ENCODE measurements at regions not wholly inside any gene's neighbourhood (a gene's known extent, or its start where the extent isn't known, plus 50 kb on each side); places are given as distances from the start of the nearest gene placed in this dataset.
A peak's percentile ranks its signal among the peaks of the same experiment; 100 is the strongest.

DNA sequence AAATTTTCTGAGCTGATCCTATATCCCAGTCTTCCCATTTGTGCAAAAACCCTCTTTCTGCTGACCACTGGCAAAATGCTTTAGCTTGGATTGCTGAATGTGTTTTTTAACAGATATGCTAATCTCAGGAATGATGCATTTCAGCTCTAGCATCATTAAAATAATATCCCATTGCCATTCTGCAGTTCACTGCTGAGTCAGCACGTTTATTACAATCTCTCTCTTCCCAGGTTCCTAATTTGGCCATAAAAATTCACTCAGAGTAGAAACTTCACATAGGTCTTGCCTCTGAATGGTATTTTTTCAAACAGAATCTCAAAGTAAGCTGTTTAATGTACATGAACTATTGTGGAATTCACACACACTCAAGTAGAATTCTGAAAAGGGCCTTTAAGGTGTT, 509.6 kb upstream of the SUCLG2 start:
- 0 to 80% (median 50%) methylated on average over 1 of the region's 1 CpG; no CpG with 5 or more reads in 3 of the 10 experiments for WGBS, 10 experiments
- H3K4me1 ChIP-seq (replicated peaks in 1 of 2) = no peaks in the 10 kb centered on the region
- no peak overlapping the region for H3K4me3 ChIP-seq
- no peak overlapping the region for H3K27ac ChIP-seq
- in situ Hi-C loops (cut with MboI; ENCODE audit: low pct_unique_long_range_greater_than_20kb in 2 of 9, low sequenced_read_pairs in 9 of 9, unreplicated experiment in 9 of 9) = no loop called here
- ATAC-seq (replicated peaks in 6 of 8) = no peak

DNA sequence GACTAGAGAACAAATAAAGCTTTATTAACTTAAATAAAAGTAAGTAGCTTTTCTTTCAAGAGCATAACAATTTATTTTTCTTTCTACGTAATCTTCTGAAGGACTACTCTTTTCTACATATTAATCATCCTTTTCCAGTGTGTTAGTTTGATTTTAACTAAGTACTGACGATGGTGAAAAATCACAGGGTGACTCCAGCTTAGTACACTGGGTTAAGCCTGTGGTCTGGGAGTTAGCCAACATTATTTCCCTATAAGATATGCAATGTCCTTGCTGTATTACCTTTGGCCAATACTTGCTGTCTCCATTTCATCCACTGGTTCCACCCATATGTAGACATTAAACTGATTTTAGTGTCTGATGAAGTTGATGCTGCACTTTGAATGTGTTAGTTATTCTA, 508.6 kb upstream of the SUCLG2 start:
- Histone ChIP-seq H3K4me3 (no peak overlapping the region), H3K4me1 (replicated peaks in 1 of 2) (no peaks in the 10 kb centered on the region), H3K27ac (no peak overlapping the region)
- in situ Hi-C loops (cut with MboI; ENCODE audit: low pct_unique_long_range_greater_than_20kb in 2 of 9, low sequenced_read_pairs in 9 of 9, unreplicated experiment in 9 of 9) = no loop called here
- no peak for ATAC-seq (replicated peaks in 6 of 8)
- 0 to 88% (median 64%) methylated on average over 1 to 2 of the region's 2 CpGs for WGBS, 10 experiments

DNA sequence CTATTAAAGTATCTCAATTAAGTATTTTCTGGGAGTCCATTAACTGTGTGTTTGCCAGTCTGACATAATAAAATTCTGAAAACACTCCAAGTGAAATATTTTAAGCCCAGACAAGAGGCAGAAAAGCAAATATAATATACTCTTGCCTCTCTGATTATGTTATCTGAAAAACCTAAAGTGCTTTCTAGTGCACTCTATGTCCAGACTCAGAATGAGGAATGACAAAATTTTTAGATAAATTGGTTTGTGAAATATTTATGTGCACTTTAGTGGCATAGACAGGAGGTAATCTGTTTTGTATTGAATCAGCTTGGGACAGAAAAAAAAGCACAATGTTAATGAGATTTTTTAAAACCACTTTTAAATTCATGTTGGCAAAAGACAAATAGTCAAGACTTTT, 508.2 kb upstream of the SUCLG2 start:
- Histone ChIP-seq H3K4me1 (replicated peaks in 1 of 2) (no peaks in the 10 kb centered on the region), H3K4me3 (no peak overlapping the region), H3K27ac (no peak overlapping the region)
- in situ Hi-C loops (cut with MboI; ENCODE audit: low pct_unique_long_range_greater_than_20kb in 2 of 9, low sequenced_read_pairs in 9 of 9, unreplicated experiment in 9 of 9) = no loop called here
- no peak for ATAC-seq (replicated peaks in 6 of 8)

DNA sequence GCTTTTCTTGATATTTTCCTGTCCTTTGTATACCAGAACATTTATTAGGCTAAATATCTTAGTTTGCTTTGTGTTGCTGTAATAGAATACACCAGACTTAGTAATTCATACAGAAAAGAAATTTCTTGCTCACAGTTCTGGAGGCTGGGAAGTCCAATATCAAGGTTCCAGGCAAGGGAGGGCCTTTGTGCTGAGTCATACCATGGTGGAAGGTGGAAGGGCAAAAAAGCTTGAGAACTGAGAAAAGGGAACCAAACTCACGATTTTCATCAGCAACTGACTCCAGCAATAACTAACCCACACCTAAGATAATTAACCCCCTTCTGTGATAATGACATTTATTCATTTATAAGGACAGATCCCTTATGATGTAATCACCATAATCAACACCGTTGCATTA, 496.9 kb upstream of the SUCLG2 start:
- Histone ChIP-seq H3K4me3 (no peak overlapping the region), H3K4me1 (replicated peaks in 1 of 2) (no peaks in the 10 kb centered on the region), H3K27ac (no peak overlapping the region)
- in situ Hi-C loops (cut with MboI; ENCODE audit: low pct_unique_long_range_greater_than_20kb in 2 of 9, low sequenced_read_pairs in 9 of 9, unreplicated experiment in 9 of 9) = no loop called here
- no peak for ATAC-seq (replicated peaks in 6 of 8)
- 0 to 90% (median 40%) methylated on average over 1 to 2 of the region's 2 CpGs; no CpG with 5 or more reads in 3 of the 10 experiments for WGBS, 10 experiments

DNA sequence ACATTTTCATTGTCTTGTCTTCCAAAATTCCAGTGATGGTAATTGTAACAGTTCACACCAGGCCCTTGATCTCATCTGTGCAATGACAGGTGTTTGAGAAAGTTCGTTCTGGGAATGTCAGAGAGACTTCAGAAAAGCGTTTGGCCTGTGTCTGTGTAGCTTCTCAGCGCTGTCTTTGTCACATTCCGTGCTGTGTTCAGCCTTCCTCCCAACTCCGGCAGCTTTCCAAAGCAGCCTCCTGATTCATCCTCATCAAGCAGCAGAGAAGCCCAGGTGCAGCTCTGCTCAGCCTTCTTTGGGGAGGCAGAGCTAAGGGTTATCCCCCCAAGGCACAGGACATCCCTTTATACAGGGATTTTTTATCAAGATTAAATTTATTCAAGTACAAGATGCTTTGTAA, 494.0 kb upstream of the SUCLG2 start:
- in situ Hi-C loops (cut with MboI; ENCODE audit: low pct_unique_long_range_greater_than_20kb in 2 of 9, low sequenced_read_pairs in 9 of 9, unreplicated experiment in 9 of 9) = no loop called here
- 14 to 78% (median 64%) methylated on average over 1 to 5 of the region's 5 CpGs; no CpG with 5 or more reads in 3 of the 10 experiments for WGBS, 10 experiments
- Histone ChIP-seq H3K27ac (no peak overlapping the region), H3K4me3 (no peak overlapping the region), H3K4me1 (replicated peaks in 1 of 2) (no peaks in the 10 kb centered on the region)
- no peak for ATAC-seq (replicated peaks in 6 of 8)

DNA sequence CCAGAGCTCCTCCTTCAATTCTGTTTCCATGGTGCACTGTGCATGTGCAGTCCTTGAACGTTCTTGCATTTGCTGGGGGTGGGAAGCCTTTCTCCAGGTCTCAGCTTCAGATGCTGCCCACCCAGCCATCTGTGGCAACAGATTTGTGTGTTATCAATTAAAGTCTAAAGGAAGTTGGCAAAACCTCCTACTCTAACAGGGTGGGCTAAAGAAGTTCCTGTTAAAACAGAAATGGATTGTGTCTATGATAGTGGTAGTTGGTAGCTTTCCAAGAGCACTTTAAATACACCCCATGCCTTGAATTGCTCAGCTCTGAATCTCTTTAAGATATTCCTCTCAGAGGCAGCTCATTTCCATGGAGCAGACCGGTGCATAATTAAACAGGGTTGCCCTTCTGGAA, 488.0 kb upstream of the SUCLG2 start:
- peak in 3 of 8 experiments; percentile 15 to 58 (median 48) for ATAC-seq (replicated peaks in 6 of 8)
- in situ Hi-C loops (cut with MboI; ENCODE audit: low pct_unique_long_range_greater_than_20kb in 2 of 9, low sequenced_read_pairs in 9 of 9, unreplicated experiment in 9 of 9) = no loop called here
- WGBS, 10 experiments = 0 to 92% (median 33%) methylated on average over 1 to 2 of the region's 2 CpGs; no CpG with 5 or more reads in 3 of the 10 experiments
- H3K27ac ChIP-seq = no peak overlapping the region
- no peak overlapping the region for H3K4me3 ChIP-seq
- no peaks in the 10 kb centered on the region for H3K4me1 ChIP-seq (replicated peaks in 1 of 2)

DNA sequence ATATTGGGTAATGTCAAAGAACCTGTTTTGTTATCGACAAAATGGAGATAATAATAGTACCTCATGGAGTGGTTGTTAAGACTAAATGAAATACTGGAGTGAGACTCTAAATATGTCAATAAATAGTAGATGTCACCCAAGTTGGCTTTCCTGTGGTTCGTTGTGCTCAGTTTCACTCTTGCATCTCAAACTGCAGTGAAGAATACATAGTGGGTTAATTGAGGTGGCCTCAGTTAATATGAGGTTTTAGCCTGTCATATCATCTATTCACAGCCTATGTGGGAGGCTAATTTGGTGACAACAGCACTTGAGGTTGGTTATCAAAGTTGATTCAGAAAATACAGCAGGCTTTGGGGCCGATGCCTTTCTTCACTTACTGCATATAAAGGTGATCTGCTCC, 485.5 kb upstream of the SUCLG2 start:
- Histone ChIP-seq H3K4me3 (no peak overlapping the region), H3K4me1 (replicated peaks in 1 of 2) (peaks cover 0 to 6% of the 10 kb centered on the region in 2 donors), H3K27ac (no peak overlapping the region)
- 0 to 100% (median 89%) methylated on average over 1 to 3 of the region's 3 CpGs; no CpG with 5 or more reads in 2 of the 10 experiments for WGBS, 10 experiments
- no peak for ATAC-seq (replicated peaks in 6 of 8)
- in situ Hi-C loops (cut with MboI; ENCODE audit: low pct_unique_long_range_greater_than_20kb in 2 of 9, low sequenced_read_pairs in 9 of 9, unreplicated experiment in 9 of 9) = no loop called here

DNA sequence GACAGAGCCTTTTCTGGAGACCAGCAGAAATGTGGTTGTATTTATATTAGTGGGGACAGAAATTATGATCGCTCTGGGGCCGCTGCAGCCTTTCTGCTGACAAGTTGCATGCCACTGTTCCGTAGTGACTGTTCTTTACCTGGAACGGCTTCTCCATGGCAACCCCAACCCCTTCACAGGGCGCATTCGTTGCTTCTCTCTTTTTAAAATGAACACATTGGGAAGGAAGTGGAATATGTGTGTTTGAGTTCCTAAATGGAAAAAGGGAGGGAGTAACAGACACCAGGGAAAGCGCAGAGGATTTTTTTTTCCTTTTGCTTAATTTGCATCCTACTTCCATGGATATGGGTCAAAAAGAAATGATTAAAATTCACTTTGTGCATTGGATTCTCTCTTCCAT, 482.0 kb upstream of the SUCLG2 start:
- H3K27ac ChIP-seq = no peak overlapping the region

DNA sequence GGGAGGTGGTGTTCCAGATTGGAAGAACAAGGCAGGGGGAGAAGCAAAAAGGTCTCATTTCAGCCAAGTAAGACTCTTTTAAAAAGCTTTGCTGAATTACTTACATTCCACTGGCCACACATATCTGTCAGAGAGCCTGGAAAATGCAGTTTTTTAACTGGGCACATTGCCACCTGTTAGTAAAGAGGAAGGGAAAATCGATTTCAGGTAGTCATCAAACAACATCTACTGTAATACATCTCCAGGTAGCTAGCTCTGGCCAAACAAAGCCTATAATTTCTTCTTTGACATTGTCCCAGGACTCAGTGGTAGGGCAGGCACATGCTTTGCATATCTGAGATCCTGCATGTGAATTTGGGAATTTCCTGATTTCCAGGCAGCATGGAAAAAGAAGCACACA, 480.7 kb upstream of the SUCLG2 start:
- ATAC-seq (replicated peaks in 6 of 8) = no peak
- 43 to 60% (median 60%) methylated on average over 1 of the region's 1 CpG; no CpG with 5 or more reads in 6 of the 10 experiments for WGBS, 10 experiments
- Histone ChIP-seq H3K27ac (no peak overlapping the region), H3K4me3 (no peak overlapping the region), H3K4me1 (replicated peaks in 1 of 2) (peaks cover 0 to 6% of the 10 kb centered on the region in 2 donors)
- in situ Hi-C loops (cut with MboI; ENCODE audit: low pct_unique_long_range_greater_than_20kb in 2 of 9, low sequenced_read_pairs in 9 of 9, unreplicated experiment in 9 of 9) = no loop called here

More for the DNA sequence above, 482.0 kb upstream of the SUCLG2 start:
- H3K4me3 ChIP-seq = no peak overlapping the region
- ATAC-seq (replicated peaks in 6 of 8) = no peak
- WGBS, 10 experiments = 0 to 73% (median 40%) methylated on average over 1 to 7 of the region's 7 CpGs; no CpG with 5 or more reads in 1 of the 10 experiments
- peaks cover 0 to 6% of the 10 kb centered on the region in 2 donors for H3K4me1 ChIP-seq (replicated peaks in 1 of 2)
- in situ Hi-C loops (cut with MboI; ENCODE audit: low pct_unique_long_range_greater_than_20kb in 2 of 9, low sequenced_read_pairs in 9 of 9, unreplicated experiment in 9 of 9) = no loop called here

DNA sequence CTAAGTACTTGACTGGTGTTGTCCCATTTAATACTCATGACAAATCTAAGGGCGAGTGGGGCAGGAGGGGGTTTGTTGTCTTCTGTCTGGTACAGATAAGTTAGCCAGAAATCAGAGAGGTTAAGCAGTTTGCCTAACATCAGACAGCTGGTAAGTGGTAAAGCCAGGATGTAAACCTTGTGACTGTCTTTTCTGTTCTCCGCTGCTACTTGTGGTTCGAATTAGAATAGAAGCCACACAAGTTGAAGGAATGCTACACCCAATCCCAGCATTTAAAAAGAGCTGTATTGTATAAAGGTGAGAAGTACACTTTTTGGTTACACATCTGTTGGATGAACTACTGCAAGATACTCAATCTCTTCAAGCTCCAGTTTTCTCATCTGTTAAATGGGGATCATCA, 474.7 kb upstream of the SUCLG2 start:
- Histone ChIP-seq H3K27ac (no peak overlapping the region), H3K4me1 (replicated peaks in 1 of 2) (no peaks in the 10 kb centered on the region), H3K4me3 (no peak overlapping the region)
- ATAC-seq (replicated peaks in 6 of 8) = no peak
- in situ Hi-C loops (cut with MboI; ENCODE audit: low pct_unique_long_range_greater_than_20kb in 2 of 9, low sequenced_read_pairs in 9 of 9, unreplicated experiment in 9 of 9) = no loop called here
- 0 to 89% (median 73%) methylated on average over 1 to 3 of the region's 3 CpGs; no CpG with 5 or more reads in 3 of the 10 experiments for WGBS, 10 experiments

DNA sequence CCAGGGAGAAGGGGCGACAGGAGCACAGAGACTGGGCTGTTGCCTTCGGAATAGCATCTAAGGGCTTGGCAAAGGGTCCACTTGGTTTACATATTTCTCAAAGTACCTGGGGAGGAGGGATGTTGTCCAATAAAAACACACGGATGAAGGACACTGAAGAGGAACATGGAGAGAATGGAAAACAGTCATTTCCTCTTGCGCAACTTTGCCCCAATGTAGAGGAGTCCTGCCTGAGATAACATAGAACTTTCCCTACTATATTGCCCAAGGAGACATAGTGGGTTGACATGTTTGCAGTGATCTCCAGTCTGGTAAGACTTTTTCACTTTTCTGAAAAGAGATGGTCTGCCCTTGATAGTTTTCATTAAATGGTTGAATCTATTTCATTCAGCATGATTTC, 468.8 kb upstream of the SUCLG2 start:
- in situ Hi-C loops (cut with MboI; ENCODE audit: low pct_unique_long_range_greater_than_20kb in 2 of 9, low sequenced_read_pairs in 9 of 9, unreplicated experiment in 9 of 9) = no loop called here
- ATAC-seq (replicated peaks in 6 of 8) = no peak
- Histone ChIP-seq H3K4me3 (no peak overlapping the region), H3K4me1 (replicated peaks in 1 of 2) (no peaks in the 10 kb centered on the region), H3K27ac (no peak overlapping the region)
- 0 to 100% (median 83%) methylated on average over 1 to 4 of the region's 4 CpGs; no CpG with 5 or more reads in 1 of the 10 experiments for WGBS, 10 experiments

DNA sequence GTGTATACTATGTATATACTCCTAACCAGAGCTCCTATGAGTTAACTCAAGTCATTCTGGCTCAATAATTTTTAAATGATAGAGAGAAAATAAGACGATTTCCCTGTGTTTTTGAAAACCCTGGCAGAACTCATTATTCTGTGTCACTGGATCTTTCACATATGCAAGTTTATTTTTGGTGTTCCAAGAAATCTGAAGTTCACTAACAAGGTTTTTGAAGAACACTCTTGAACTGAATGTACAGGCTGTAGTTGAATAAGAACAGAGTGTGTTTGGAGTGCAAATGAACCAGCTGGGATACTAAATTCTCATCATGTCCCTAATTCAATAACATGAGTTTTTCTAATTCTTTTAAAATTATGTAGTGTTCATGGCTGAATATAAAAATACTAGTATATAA, 466.9 kb upstream of the SUCLG2 start:
- Histone ChIP-seq H3K4me1 (replicated peaks in 1 of 2) (no peaks in the 10 kb centered on the region), H3K4me3 (no peak overlapping the region), H3K27ac (no peak overlapping the region)
- in situ Hi-C loops (cut with MboI; ENCODE audit: low pct_unique_long_range_greater_than_20kb in 2 of 9, low sequenced_read_pairs in 9 of 9, unreplicated experiment in 9 of 9) = no loop called here
- 0 to 43% (median 20%) methylated on average over 1 of the region's 1 CpG; no CpG with 5 or more reads in 6 of the 10 experiments for WGBS, 10 experiments
- no peak for ATAC-seq (replicated peaks in 6 of 8)

DNA sequence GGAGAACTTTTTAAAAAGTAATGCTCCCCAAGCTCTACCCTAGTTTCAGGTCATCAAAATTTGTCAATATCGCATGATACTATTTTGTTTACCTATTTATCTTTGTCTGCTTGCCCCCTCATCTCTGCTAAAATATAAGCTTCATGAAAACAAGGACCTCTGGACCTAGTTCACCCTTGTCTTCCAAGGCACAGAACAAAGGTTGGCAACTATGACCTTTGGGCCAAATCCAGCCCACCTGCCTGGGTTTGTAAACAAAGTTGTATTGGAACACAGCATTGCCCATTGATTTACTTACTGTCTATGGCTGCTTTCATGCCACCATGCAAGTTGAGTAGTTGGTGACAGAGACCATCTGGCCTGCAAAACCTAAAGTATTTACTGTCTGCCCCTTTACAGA, 462.2 kb upstream of the SUCLG2 start:
- ATAC-seq (replicated peaks in 6 of 8) = no peak
- Histone ChIP-seq H3K4me1 (replicated peaks in 1 of 2) (peaks cover 0 to 2% of the 10 kb centered on the region in 2 donors), H3K27ac (no peak overlapping the region), H3K4me3 (no peak overlapping the region)
- WGBS, 10 experiments = 14 to 100% (median 81%) methylated on average over 1 of the region's 1 CpG; no CpG with 5 or more reads in 2 of the 10 experiments
- in situ Hi-C loops (cut with MboI; ENCODE audit: low pct_unique_long_range_greater_than_20kb in 2 of 9, low sequenced_read_pairs in 9 of 9, unreplicated experiment in 9 of 9) = no loop called here

DNA sequence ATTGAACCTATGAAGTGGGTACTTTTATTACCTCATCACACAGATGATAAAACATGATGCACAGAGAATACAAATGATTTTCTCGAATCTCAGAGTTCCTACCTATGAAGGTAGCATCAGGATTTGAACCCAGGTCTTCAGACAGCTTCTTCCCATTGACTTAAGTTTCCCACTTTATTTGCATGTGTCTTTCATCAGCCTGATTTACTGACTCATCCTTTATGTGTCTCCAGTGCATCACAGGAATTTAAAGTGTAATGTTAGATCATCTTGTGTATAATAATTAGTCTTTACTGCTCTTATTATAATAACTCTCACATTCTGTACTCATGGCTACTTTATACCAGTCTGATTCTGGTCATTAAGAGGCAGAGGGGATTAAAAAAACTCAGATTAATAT, 449.4 kb upstream of the SUCLG2 start:
- Histone ChIP-seq H3K4me1 (replicated peaks in 1 of 2) (no peaks in the 10 kb centered on the region), H3K27ac (no peak overlapping the region), H3K4me3 (no peak overlapping the region)
- ATAC-seq (replicated peaks in 6 of 8) = no peak
- in situ Hi-C loops (cut with MboI; ENCODE audit: low pct_unique_long_range_greater_than_20kb in 2 of 9, low sequenced_read_pairs in 9 of 9, unreplicated experiment in 9 of 9) = no loop called here
- WGBS, 10 experiments = 0 to 80% (median 20%) methylated on average over 1 of the region's 1 CpG; no CpG with 5 or more reads in 4 of the 10 experiments

Measured in motor neuron (in vitro differentiated cells).